ENCODE measurements at regions not wholly inside any gene's neighbourhood (a gene's known extent, or its start where the extent isn't known, plus 50 kb on each side); places are given as distances from the start of the nearest gene placed in this dataset.

GRCh38 chr1:222204475-222204874 is 343.4 kb downstream of the HHIPL2 start:
- H3K79me2 ChIP-seq (ENCODE audit: insufficient read depth), result no peaks in the 10 kb centered on the region
- no peak overlapping the region for H3K27ac ChIP-seq (ENCODE audit: low read depth in 2 of 2, low read length in 1 of 2)
- no peak overlapping the region for H3K9ac ChIP-seq
- no peaks in the 10 kb centered on the region for H3K4me1 ChIP-seq (ENCODE audit: control insufficient read depth in 1 of 2, insufficient read depth in 2 of 2, low read depth in 1 of 2, low read length in 1 of 2)
- no peaks in the 10 kb centered on the region for H3K9me2 ChIP-seq
- POLR2A ChIA-PET, result no interaction called here
- H3K4me2 ChIP-seq, result no peak overlapping the region
- no peaks in the 10 kb centered on the region for H4K20me1 ChIP-seq (ENCODE audit: insufficient read depth)
- no peak for TF ChIP-seq FOXM1 (IDR thresholded peaks at IDR 0.05; ENCODE audit: low read depth)
- no peak for TF ChIP-seq MEF2A (IDR thresholded peaks at IDR 0.05; ENCODE audit: borderline replicate concordance, low read depth)
- no peak for TF ChIP-seq JUND (IDR thresholded peaks at IDR 0.05)
- TF ChIP-seq TCF12 (IDR thresholded peaks at IDR 0.05), result no peak
- H3K27me3 ChIP-seq (ENCODE audit: insufficient read depth), result no peaks in the 10 kb centered on the region
- H2AFZ ChIP-seq (ENCODE audit: low read depth), result no peak overlapping the region
- H3K4me3 ChIP-seq (ENCODE audit: low read depth in 2 of 2, low read length in 1 of 2), result no peak overlapping the region
- H3K9me3 ChIP-seq, result no peaks in the 10 kb centered on the region
- no peak for DNase-seq
- CTCF ChIA-PET, result no interaction called here
- 14% methylated on average over 3 of the region's 3 CpGs for WGBS (ENCODE audit: low lambda C conversion rate)
- no peaks in the 10 kb centered on the region for H3K36me3 ChIP-seq (replicated peaks in 1 of 2; ENCODE audit: control insufficient read depth in 1 of 2, insufficient read depth in 2 of 2, low read length in 1 of 2)
- no peaks in the 10 kb centered on the region for H3F3A ChIP-seq (replicated peaks; ENCODE audit: insufficient read depth)

GRCh38 chr1:222202831-222203230 is 345.1 kb downstream of the HHIPL2 start:
- TF ChIP-seq FOSL2 (IDR thresholded peaks at IDR 0.05; ENCODE audit: borderline replicate concordance, low read depth), result no peak
- TF ChIP-seq RFX5 (IDR thresholded peaks at IDR 0.05; ENCODE audit: low read length), result no peak
- TF ChIP-seq GABPA (IDR thresholded peaks at IDR 0.05; ENCODE audit: low read depth), result no peak
- no peak for TF ChIP-seq RAD21 (IDR thresholded peaks at IDR 0.05; ENCODE audit: low read length)
- TF ChIP-seq YY1 (IDR thresholded peaks at IDR 0.05; ENCODE audit: low read depth), result no peak
- TF ChIP-seq FOXJ3 (CRISPR knock-in tag; IDR thresholded peaks at IDR 0.05), result no peak
- no peak for TF ChIP-seq GATA2 (CRISPR knock-in tag; IDR thresholded peaks at IDR 0.05)
- no peak for TF ChIP-seq RXRA (IDR thresholded peaks at IDR 0.05; ENCODE audit: borderline replicate concordance, low read depth)
- TF ChIP-seq TCF12 (IDR thresholded peaks at IDR 0.05), result no peak
- TF ChIP-seq USF1 (IDR thresholded peaks at IDR 0.05; ENCODE audit: borderline replicate concordance, low read depth), result no peak
- TF ChIP-seq MXI1 (IDR thresholded peaks at IDR 0.05; ENCODE audit: low read depth, low read length), result no peak
- Histone ChIP-seq H3K4me2 (no peak overlapping the region), H3K27me3 (ENCODE audit: insufficient read depth) (no peaks in the 10 kb centered on the region), H3K9me3 (no peaks in the 10 kb centered on the region), H4K20me1 (ENCODE audit: insufficient read depth) (no peaks in the 10 kb centered on the region), H3K4me1 (ENCODE audit: control insufficient read depth in 1 of 2, insufficient read depth in 2 of 2, low read depth in 1 of 2, low read length in 1 of 2) (no peaks in the 10 kb centered on the region), H3F3A (replicated peaks; ENCODE audit: insufficient read depth) (no peaks in the 10 kb centered on the region), H3K4me3 (ENCODE audit: low read depth in 2 of 2, low read length in 1 of 2) (no peak overlapping the region), H3K9ac (no peak overlapping the region), H3K79me2 (ENCODE audit: insufficient read depth) (no peaks in the 10 kb centered on the region), H2AFZ (ENCODE audit: low read depth) (no peak overlapping the region), H3K27ac (ENCODE audit: low read depth in 2 of 2, low read length in 1 of 2) (no peak overlapping the region), H3K36me3 (replicated peaks in 1 of 2; ENCODE audit: control insufficient read depth in 1 of 2, insufficient read depth in 2 of 2, low read length in 1 of 2) (no peaks in the 10 kb centered on the region), H3K9me2 (no peaks in the 10 kb centered on the region)
- 40% methylated on average over 2 of the region's 2 CpGs for WGBS (ENCODE audit: low lambda C conversion rate)
- POLR2A ChIA-PET, result no interaction called here
- CTCF ChIA-PET, result no interaction called here
- no peak for DNase-seq

GRCh38 chr1:222196736-222197135 is 351.2 kb downstream of the HHIPL2 start:
- no peaks in the 10 kb centered on the region for H3F3A ChIP-seq (replicated peaks; ENCODE audit: insufficient read depth)
- no peaks in the 10 kb centered on the region for H3K27me3 ChIP-seq (ENCODE audit: insufficient read depth)
- no peak overlapping the region for H3K4me2 ChIP-seq
- no peaks in the 10 kb centered on the region for H4K20me1 ChIP-seq (ENCODE audit: insufficient read depth)
- no peaks in the 10 kb centered on the region for H3K9me2 ChIP-seq
- H3K27ac ChIP-seq (ENCODE audit: low read depth in 2 of 2, low read length in 1 of 2), result no peak overlapping the region
- H3K4me1 ChIP-seq (ENCODE audit: control insufficient read depth in 1 of 2, insufficient read depth in 2 of 2, low read depth in 1 of 2, low read length in 1 of 2), result no peaks in the 10 kb centered on the region
- H3K9me3 ChIP-seq, result no peaks in the 10 kb centered on the region
- no peak for DNase-seq
- WGBS (ENCODE audit: low lambda C conversion rate), result 48% methylated on average over 4 of the region's 4 CpGs
- H3K9ac ChIP-seq, result no peak overlapping the region
- POLR2A ChIA-PET, result no interaction called here
- H3K36me3 ChIP-seq (replicated peaks in 1 of 2; ENCODE audit: control insufficient read depth in 1 of 2, insufficient read depth in 2 of 2, low read length in 1 of 2), result no peaks in the 10 kb centered on the region
- CTCF ChIA-PET, result interaction anchor here (1.0 kb wide), 1 partner anchor 10 kb away, joined by 3 read pairs; no protein-coding TSS in a partner anchor
- no peak overlapping the region for H2AFZ ChIP-seq (ENCODE audit: low read depth)
- H3K79me2 ChIP-seq (ENCODE audit: insufficient read depth), result no peaks in the 10 kb centered on the region
- H3K4me3 ChIP-seq (ENCODE audit: low read depth in 2 of 2, low read length in 1 of 2), result no peak overlapping the region
- no peak for TF ChIP-seq TEAD4 (IDR thresholded peaks at IDR 0.05; ENCODE audit: borderline replicate concordance, insufficient read depth)
- TF ChIP-seq CTCF (IDR thresholded peaks at IDR 0.05), result no peak
- TF ChIP-seq EZH2phosphoT487 (IDR thresholded peaks at IDR 0.05; ENCODE audit: borderline replicate concordance, low read depth), result no peak
- no peak for TF ChIP-seq SMC3 (IDR thresholded peaks at IDR 0.05; ENCODE audit: low read depth, low read length)
- no peak for TF ChIP-seq PBX3 (IDR thresholded peaks at IDR 0.05)
- no peak for TF ChIP-seq POLR2AphosphoS5 (IDR thresholded peaks at IDR 0.05; ENCODE audit: low read depth, low read length)
